ACC112 (cell line): ENCODE measurements at regions not wholly inside any gene's neighbourhood (a gene's known extent, or its start where the extent isn't known, plus 50 kb on each side); places are given as distances from the start of the nearest gene placed in this dataset.

Source experiments
- H2AFZ ChIP-seq: fragments of 200-600 bp; sonication (generic); one replicate; pipeline ENCODE4 v1.6.0; 2017; ENCODE audit warnings: antibody characterized with exemption, low read length; ENCODE audit not compliant: unreplicated experiment
- H3K27ac ChIP-seq: fragments of 200-600 bp; sonication (generic); 2 replicates; pipeline ENCODE4 v1.5.1; 2014; ENCODE audit warnings: low read depth, mild to moderate bottlenecking, antibody characterized with exemption, low read length, moderate library complexity
- H3K27me3 ChIP-seq: fragments of 200-600 bp; sonication (generic); 2 replicates; pipeline ENCODE4 v1.6.1; 2014; ENCODE audit warnings: mild to moderate bottlenecking, antibody characterized with exemption, low read length, moderate library complexity, mixed read lengths; ENCODE audit not compliant: insufficient read depth
- H3K36me3 ChIP-seq: fragments of 200-600 bp; sonication (generic); 2 replicates; pipeline ENCODE4 v1.6.1; 2016; ENCODE audit warnings: mild to moderate bottlenecking, antibody characterized with exemption, low read length, moderate library complexity, mixed read lengths; ENCODE audit not compliant: insufficient read depth
- H3K4me1 ChIP-seq: fragments of 200-600 bp; sonication (generic); one replicate; pipeline ENCODE4 v1.6.1; 2016; ENCODE audit warnings: low read length, mixed read lengths; ENCODE audit not compliant: insufficient read depth, unreplicated experiment, control insufficient read depth
- H3K4me3 ChIP-seq: fragments of 200-600 bp; sonication (generic); 2 replicates; pipeline ENCODE4 v1.5.1; 2014; ENCODE audit warnings: mild to moderate bottlenecking, low read depth, low read length
- H3K79me2 ChIP-seq: fragments of 200-600 bp; sonication (generic); one replicate; pipeline ENCODE4 v1.6.0; 2016; ENCODE audit warnings: low read length; ENCODE audit not compliant: control insufficient read depth, unreplicated experiment, insufficient read depth

DNA sequence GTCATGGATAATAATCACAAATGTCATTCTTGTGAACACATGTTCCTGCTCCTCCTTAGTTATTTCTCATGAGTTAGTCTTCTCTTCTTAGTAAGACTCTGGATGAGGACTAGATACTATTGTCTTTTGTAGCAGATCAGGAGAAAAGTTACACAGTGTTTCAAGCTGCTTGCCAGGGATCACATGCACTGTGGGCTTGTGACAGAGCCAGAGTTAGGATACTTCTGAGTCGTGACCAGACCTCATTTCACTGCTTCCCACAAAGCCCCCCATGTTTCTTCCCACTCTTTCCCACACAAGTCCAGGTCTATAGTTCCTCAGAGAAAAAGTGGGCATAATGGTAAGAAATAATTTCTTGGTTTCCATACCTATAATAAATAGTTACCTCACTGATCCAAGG, 80.2 kb upstream of the LRATD1 start:
- Histone ChIP-seq H2AFZ (no peak overlapping the region), H3K4me3 (no peak overlapping the region), H3K27me3 (no peaks in the 10 kb centered on the region), H3K79me2 (no peaks in the 10 kb centered on the region), H3K36me3 (no peaks in the 10 kb centered on the region), H3K27ac (no peak overlapping the region), H3K4me1 (no peaks in the 10 kb centered on the region)

DNA sequence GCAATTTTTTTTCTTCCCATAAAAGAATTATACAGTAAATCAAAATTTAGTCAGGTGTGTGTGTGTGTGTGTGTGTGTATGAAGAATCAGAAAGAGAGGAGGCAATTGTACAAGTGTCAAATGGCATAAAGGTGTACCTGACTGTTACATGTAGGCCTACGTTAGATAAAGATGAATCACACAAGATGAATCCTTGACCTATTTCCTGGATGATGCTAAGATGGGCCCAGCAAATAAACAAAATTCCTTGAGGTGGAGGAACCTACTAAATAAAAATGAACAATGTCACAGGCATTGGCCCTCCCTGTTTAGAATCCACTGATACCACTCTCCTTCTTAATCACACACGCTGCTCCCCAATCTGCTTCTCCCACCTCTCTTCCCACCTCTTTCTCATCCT, 79.7 kb upstream of the LRATD1 start:
- no peaks in the 10 kb centered on the region for H3K36me3 ChIP-seq
- no peaks in the 10 kb centered on the region for H3K27me3 ChIP-seq
- H3K27ac ChIP-seq, result no peak overlapping the region
- no peak overlapping the region for H2AFZ ChIP-seq
- no peaks in the 10 kb centered on the region for H3K79me2 ChIP-seq
- no peaks in the 10 kb centered on the region for H3K4me1 ChIP-seq
- no peak overlapping the region for H3K4me3 ChIP-seq

GRCh38 chr2:14554849-14555545, 77.5 kb upstream of the LRATD1 start:
- Histone ChIP-seq H2AFZ (no peak overlapping the region), H3K4me3 (no peak overlapping the region), H3K27ac (no peak overlapping the region)

GRCh38 chr2:14557111-14557510, 75.4 kb upstream of the LRATD1 start:
- no peak overlapping the region for H3K27ac ChIP-seq
- H3K4me3 ChIP-seq, result no peak overlapping the region
- no peaks in the 10 kb centered on the region for H3K4me1 ChIP-seq
- no peaks in the 10 kb centered on the region for H3K27me3 ChIP-seq
- H2AFZ ChIP-seq, result no peak overlapping the region
- H3K36me3 ChIP-seq, result no peaks in the 10 kb centered on the region
- H3K79me2 ChIP-seq, result no peaks in the 10 kb centered on the region

More at GRCh38 chr2:14554849-14555545, 77.5 kb upstream of the LRATD1 start:
- no peaks in the 10 kb centered on the region for H3K36me3 ChIP-seq
- H3K27me3 ChIP-seq, result no peaks in the 10 kb centered on the region
- no peaks in the 10 kb centered on the region for H3K4me1 ChIP-seq
- no peaks in the 10 kb centered on the region for H3K79me2 ChIP-seq

DNA sequence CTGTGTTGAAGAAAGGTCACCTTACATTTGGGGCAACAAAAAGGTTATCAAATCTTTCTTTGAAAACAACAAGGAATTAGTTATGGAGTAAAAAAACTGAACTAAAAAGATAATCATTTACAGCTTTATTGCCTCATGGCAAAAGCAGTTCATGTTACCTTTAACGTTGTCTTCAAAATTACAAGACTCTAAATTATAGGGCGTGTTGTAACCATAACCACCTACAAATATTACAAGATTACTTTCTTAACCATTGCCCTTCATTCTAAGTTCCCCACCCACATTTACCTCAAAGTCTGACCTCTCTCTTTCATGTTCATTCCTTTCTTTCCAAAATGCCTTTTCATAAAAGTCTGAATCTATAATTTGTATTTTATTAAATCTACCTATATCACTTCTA, 74.6 kb upstream of the LRATD1 start:
- Histone ChIP-seq H3K4me1 (no peaks in the 10 kb centered on the region), H2AFZ (no peak overlapping the region), H3K27me3 (no peaks in the 10 kb centered on the region), H3K27ac (no peak overlapping the region), H3K36me3 (no peaks in the 10 kb centered on the region), H3K4me3 (no peak overlapping the region), H3K79me2 (no peaks in the 10 kb centered on the region)

- no peaks in the 10 kb centered on the region for H3K4me1 ChIP-seq
- no peak overlapping the region for H2AFZ ChIP-seq
- H3K27ac ChIP-seq, result no peak overlapping the region
- H3K4me3 ChIP-seq, result no peak overlapping the region
- H3K36me3 ChIP-seq, result no peaks in the 10 kb centered on the region
- no peaks in the 10 kb centered on the region for H3K79me2 ChIP-seq
- H3K27me3 ChIP-seq, result no peaks in the 10 kb centered on the region
These were observed 74.1 kb upstream of the LRATD1 start for GRCh38 chr2:14558335-14558919.

GRCh38 chr2:14560716-14561115, 71.8 kb upstream of the LRATD1 start:
- no peak overlapping the region for H2AFZ ChIP-seq
- H3K4me1 ChIP-seq, result no peaks in the 10 kb centered on the region
- no peak overlapping the region for H3K27ac ChIP-seq
- H3K79me2 ChIP-seq, result no peaks in the 10 kb centered on the region
- H3K4me3 ChIP-seq, result no peak overlapping the region
- no peaks in the 10 kb centered on the region for H3K27me3 ChIP-seq
- H3K36me3 ChIP-seq, result no peaks in the 10 kb centered on the region

DNA sequence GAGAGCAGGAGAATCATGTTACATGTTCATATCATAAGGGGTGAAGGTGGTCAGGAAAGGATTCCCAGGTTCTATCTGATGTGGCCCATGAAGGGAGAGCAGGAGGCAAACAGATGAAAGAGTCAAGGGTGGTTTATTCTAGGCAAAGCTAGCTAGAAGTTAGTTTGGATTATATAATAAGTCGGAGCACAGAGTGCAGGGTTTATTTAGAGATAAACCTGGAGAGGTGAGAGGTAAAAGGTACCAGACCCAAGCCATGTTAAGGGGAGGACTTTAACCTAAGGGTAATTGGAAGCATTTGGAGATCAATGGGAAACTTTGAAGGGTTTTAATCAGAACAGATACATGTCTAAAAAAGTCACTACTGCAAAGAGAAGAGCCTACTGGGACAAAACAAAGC, 69.2 kb upstream of the LRATD1 start:
- Histone ChIP-seq H3K4me3 (no peak overlapping the region), H3K27me3 (no peaks in the 10 kb centered on the region), H3K4me1 (no peaks in the 10 kb centered on the region), H3K79me2 (no peaks in the 10 kb centered on the region), H2AFZ (no peak overlapping the region), H3K36me3 (no peaks in the 10 kb centered on the region), H3K27ac (no peak overlapping the region)

DNA sequence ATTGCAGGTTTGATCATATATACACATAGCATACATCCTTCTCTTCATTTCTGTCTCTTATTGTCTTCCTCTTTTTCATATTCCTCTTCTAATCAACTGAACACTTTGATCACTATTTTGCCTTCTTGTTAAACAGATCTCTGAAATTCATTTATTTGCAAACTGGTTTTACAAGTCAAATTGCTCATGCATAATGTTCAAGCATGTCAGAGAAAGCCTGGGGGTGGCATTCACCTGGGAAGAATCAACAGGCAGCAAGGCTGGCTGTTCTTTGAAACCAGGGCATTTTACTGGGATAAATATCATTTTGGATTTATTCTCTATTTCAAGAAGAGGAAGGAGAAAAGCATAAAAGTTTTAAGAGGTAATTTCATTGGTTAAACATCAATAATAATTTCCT, 66.9 kb upstream of the LRATD1 start:
- no peak overlapping the region for H2AFZ ChIP-seq
- H3K4me3 ChIP-seq, result no peak overlapping the region
- H3K4me1 ChIP-seq, result no peaks in the 10 kb centered on the region
- no peaks in the 10 kb centered on the region for H3K36me3 ChIP-seq
- no peaks in the 10 kb centered on the region for H3K27me3 ChIP-seq
- no peak overlapping the region for H3K27ac ChIP-seq
- no peaks in the 10 kb centered on the region for H3K79me2 ChIP-seq

DNA sequence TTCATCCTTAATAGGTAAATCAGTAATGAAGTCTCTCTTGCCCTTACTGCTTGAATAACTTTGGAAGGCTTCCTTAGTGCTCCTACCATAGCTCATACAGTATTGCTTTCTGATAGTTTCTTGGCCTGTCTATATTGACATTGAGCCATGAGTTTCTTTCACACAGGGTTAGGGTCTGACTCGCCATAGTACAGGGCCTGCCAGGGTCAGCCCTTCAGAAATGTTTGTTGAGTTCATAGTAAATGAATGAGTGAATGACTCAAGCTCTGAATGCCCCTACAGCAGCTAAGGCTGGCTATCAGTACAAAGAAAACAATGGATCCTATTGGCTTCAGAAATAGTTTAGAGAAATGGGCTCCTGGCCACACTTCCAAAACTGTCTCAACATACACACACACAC, 65.0 kb upstream of the LRATD1 start:
- no peaks in the 10 kb centered on the region for H3K27me3 ChIP-seq
- no peaks in the 10 kb centered on the region for H3K79me2 ChIP-seq
- no peaks in the 10 kb centered on the region for H3K36me3 ChIP-seq

GRCh38 chr2:14569294-14569693, 63.2 kb upstream of the LRATD1 start:
- H2AFZ ChIP-seq, result no peak overlapping the region
- no peaks in the 10 kb centered on the region for H3K27me3 ChIP-seq
- no peaks in the 10 kb centered on the region for H3K36me3 ChIP-seq
- H3K4me1 ChIP-seq, result no peaks in the 10 kb centered on the region
- no peaks in the 10 kb centered on the region for H3K79me2 ChIP-seq
- no peak overlapping the region for H3K4me3 ChIP-seq
- no peak overlapping the region for H3K27ac ChIP-seq

More for the DNA sequence above, 65.0 kb upstream of the LRATD1 start:
- no peak overlapping the region for H3K27ac ChIP-seq
- H3K4me1 ChIP-seq, result no peaks in the 10 kb centered on the region
- H2AFZ ChIP-seq, result no peak overlapping the region
- no peak overlapping the region for H3K4me3 ChIP-seq
